NCI-H1092 (cell line): ENCODE measurements at regions not wholly inside any gene's neighbourhood (a gene's known extent, or its start where the extent isn't known, plus 50 kb on each side); places are given as distances from the start of the nearest gene placed in this dataset.

ENCODE experiments used
- DNase-seq: peaks from one replicate; lab custom pipeline; 2025; lab: John Stamatoyannopoulos, UW

DNA sequence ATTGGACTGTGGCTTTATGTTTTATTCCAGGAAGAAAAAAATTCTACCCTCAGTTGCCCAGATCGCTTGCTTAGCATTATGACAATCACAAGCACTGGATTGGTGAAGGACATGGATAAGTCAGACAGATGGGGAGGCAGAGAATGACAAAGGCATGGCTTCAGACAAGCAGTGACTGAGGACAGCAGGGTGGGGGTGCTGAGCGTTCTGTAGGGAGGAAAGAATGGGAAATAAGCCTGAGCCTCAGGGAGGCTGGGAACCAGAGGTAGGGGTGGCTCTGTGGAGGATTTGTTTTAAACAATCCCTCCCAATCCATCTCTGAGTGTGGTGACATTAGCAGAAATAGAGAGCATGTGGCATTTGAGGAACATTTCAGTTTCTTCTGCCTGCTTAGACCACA, 896.9 kb downstream of the CCSER2 start:
- no peak for DNase-seq

DNA sequence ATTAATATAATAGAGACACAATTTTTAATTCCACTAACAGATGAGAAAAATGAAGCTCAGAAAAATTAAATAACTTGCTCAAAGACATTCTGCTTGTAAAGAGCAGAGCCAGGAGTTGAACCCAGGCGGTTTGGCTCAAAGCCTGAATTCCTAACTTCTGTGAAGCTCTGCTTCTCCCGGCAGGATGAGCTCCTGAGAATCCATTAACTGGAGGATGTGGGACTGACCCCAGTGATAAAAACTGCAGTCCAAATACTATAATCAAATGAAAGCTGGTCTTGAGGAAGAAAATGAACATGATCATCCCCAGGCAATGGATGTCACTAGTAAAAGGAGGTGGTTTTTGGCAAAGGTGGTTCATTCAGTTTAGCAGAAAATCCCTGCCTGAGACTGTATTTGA, 898.2 kb downstream of the CCSER2 start:
- DNase-seq: no peak

DNA sequence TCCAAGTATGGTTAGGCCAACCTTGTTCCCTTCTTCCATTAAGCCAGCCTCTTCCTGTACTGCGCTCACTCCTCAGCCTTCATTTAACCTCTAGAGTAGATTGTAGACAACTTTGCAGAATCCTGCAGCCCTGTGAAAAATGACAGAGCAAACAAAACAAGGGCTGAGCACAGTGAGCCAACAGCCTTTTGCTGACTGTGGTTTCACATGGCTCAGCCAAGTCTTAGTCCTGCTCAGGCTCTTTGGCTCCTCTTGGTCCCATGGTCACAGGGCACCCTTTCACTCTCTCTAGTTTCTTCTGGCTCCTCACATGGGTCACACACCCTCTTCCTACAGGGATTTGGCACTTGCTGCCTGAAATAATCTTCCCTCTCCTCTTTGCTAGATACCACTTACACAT, 900.3 kb downstream of the CCSER2 start:
- DNase-seq: no peak

DNA sequence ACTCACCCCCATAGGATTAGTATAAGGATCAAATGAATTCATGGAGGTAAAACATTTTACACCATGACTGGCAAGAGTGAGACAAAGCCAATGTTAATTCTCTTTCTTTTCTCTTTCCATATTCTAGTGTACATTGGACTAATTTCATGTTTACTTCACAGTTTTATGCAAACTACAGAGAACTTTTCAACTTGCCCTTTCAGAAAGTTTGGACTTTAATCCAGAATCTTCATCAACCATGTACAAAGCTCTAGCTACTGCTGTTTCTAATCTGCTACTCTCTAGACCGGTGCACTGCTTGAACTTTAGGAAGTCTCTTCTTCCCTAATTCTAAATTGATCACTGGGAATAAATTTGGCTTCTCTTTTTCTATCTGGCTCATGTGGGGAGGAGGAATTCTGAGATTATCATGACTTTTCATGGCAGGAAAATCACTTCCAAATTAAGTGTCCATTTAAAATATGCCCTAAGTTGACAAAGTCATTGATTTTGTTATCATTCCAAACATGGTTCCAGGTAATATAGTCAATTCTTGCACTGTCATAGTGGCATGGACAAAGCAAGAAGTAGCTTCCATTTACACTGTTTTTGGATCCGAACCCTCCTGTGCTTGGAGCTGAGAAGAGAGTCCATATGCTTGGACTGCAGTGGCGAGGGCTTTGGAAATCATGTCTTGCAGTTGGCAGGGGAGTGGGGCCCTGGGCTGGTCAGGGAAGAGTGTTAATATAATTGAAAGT, 903.3 kb downstream of the CCSER2 start:
- DNase-seq: no peak

DNA sequence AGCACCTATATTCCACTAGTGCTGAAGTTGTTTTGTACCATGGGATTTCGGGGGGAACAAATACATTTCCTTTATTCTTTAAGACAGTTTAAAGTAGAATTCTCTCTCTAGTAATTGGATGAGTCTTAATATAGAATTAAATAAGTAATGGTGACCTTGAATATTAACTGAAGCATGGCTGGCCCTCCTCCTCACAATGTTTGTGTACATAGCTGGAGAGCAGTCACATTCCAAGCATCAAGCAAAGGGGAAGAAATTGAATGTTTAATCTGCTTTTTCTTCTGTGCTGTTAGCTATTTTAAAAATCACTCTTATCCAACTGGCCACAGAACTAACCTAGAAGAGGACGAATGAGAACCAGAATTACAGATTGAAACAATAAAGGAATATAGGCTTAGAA, 906.9 kb downstream of the CCSER2 start:
- no peak for DNase-seq

DNA sequence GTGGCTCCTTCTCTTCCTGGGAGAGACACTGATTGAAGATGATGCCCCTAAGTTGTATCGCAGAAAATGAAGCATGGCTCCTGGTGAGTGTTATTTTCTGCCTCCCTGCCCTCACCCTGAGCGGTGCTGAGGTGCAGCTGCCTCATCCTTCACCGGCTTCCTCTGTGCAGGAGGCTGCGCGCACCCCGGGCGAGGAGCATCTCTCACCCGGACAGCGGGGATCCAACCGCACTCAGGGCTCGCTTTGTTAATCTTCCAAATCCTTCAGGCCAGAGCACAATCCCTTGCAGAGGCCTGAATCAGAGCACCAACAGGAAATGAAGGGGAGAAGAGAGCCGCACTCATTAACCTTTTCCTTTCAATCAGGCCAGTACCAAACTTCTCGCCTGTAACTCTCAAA, 910.3 kb downstream of the CCSER2 start:
- DNase-seq: no peak

DNA sequence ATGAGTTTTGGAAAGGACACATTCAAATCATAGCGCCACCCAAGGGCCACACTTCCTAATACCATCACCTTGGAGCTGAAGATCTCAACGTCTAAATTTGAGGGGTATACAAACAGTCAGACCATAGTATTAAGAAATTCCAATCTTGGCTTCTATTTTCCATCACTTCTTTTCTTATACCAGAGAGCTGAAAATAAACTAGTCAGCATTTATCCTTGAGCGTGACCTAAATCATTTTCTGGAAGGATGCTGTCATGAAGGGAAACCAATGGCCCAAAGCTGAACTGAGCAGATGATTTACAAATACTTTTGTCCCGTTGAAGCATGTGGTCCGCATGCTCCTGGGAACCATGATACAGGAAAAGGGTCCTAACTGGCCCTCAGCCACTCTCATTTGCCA, 921.9 kb downstream of the CCSER2 start:
- no peak for DNase-seq

DNA sequence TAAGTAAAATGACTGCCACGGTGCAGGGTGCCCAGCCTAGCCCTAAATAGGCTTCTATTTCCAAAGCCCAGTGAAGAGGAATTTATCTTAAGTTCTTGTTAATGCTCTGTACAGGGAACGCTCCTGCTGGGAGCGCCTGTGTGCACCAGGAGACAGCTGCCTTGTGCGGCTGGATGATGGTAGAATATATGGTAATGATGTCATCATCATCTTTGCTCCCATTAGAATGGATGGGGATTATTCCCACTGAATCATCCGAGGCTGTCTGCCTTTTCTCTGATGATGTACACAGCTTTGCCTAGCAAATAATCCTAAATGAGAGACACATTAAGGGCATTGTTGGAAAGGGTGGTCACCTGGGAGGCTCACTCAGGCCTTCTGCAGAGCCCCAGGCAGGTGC, 928.1 kb downstream of the CCSER2 start:
- no peak for DNase-seq

DNA sequence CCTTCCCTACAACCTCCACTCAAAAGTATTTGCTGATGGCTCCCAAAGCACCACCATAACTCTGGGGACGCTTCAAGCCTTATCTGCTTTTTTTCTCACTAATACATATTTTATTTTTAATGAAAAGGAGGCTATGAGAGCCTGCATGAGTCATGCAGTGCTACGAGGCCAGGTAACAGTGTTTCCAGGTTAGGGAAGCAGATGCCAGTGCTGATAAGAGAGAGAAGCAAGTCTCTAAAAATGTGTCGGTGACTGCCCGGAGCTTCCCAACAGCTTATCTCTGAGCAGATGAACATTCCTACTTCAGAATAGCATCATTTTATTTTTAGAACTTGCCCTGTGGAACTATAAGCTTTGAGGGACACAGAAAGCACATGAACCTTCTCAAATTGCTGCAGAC, 931.5 kb downstream of the CCSER2 start:
- DNase-seq: no peak

DNA sequence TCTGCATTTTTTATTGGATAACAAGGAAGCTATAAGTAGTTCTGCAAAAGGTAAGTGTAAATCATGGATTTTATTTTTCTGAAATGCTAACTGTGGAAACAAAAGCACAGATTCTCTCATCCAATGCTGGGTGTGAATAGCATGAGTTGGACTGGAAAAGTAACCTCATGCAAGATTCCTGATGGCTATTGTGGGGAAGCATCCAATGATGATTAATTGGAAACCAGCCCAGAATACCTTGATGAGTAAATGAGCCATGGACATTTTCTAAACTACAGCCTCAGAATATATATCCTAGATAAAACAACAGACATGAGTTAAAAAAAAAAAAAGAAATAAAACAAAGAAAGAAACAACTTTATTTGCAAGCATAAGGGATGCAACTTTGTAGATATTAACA, 934.6 kb downstream of the CCSER2 start:
- no peak for DNase-seq

DNA sequence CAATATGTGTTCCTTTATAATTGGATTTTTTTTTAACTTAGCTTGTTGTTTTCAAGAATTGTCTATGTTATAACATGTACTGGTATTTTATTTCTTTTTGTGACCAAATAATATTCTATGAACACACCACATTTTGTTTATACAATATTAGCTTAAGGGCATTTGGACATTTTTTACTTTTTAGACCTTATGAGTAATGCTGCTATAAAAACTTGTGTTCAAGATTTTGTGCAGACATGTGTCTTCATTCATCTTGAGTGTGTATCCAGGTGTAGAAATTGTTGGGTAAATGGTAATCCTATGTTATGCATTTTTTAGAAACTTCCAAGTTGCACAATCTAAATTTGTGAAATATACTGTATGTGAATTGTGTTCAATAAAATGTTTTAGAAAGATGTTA, 936.7 kb downstream of the CCSER2 start:
- no peak for DNase-seq

DNA sequence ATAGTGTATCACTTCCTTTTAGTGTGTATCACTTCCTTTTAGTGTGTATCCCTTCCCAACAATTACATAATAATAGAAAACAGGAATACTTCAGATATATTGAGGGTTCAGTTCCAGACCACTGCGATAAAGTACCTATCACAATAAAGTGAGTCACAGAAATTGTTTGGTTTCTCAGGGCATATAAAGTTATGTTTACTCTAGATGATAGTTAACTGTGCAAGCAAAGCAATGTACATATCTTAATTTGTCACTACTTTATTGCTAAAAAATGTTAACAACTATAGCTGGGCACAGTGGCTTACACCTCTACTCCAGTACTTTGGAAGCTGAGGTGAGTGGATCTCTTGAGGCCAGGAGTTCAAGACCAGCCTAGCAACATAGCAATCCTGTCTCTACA, 938.4 kb downstream of the CCSER2 start:
- DNase-seq: no peak

DNA sequence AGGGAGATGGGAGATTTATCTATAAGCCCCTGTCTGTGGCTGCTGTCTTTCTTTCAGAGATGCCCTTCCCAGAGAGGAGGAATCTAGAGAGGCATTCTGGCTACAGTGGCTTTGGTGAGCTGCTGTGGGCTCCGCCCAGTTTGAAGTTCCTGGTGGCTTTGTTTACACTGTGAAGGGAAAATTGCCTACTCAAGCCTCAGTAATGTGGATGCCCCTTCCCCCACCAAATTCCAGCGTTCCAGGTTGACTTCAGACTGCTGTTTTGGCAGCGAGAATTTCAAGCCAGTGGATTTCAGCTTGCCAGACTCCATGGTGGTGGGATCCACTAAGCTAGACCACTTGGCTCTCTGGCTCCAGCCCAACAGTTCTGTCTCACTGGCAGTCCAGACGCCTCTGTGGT, 951.6 kb downstream of the CCSER2 start:
- DNase-seq: no peak

DNA sequence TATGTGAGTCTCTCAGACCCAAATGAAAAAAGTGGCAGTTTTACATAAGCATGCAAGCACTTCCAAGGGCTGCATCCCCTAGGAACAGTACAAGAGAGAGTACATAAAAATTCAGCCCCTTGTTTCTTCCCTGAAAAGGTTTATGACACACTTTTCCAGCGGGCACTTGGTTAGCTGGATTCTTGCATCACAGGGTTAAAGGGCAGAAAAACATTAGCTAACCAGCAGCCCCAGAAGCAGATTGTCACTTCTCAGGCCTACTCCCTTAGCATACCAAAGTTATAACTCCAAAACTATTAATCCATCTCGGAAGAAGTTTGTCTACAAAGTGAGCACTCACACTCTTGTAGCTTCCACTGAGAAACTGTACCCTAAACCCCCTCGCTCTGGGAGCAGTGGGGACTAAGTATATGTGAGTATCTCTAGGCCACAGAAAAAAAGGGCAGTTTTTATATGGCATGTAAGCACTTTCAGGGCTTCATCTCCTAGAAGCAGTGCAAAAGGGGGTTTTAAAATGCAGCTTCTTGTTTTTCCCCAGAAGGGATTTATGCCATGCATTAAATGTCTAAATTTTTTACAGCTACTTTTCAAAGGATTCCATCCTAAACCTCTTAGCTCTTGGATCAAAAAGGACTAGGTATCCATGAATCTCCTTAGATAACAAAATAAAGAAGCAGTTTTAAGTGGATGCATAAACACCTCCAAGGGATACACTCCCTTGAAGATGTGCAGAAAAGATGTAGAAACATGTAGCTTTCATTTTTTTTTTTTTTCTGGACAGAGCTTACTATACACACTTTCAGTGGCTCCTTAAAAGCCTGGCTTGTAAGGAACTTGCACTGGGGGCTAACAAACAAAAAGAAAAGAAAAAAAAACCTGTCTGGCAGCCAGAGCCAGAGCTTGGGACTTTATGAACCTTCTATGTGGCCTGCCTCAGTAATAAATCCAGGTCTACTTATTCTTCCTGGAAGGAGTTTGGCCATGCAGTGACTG, 956.7 kb downstream of the CCSER2 start:
- DNase-seq: no peak

DNA sequence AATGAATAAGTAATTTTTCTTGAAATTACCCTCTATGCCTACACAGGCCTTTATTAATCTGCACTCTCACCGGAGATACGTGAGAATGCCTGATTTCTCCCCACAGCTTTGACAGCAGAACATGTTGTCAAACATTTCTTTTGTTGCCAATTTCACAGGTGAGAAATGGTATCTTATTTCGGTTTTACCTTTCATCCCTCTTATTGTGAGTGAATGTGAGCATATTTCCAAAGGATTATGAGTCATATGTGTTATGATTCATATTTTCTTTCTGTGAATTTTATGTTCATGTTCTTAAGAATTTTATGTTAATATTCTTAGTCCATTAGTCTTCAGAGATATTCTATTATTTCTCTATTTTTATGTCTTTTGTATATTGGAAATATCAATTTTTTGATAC, 965.1 kb downstream of the CCSER2 start:
- DNase-seq: no peak

DNA sequence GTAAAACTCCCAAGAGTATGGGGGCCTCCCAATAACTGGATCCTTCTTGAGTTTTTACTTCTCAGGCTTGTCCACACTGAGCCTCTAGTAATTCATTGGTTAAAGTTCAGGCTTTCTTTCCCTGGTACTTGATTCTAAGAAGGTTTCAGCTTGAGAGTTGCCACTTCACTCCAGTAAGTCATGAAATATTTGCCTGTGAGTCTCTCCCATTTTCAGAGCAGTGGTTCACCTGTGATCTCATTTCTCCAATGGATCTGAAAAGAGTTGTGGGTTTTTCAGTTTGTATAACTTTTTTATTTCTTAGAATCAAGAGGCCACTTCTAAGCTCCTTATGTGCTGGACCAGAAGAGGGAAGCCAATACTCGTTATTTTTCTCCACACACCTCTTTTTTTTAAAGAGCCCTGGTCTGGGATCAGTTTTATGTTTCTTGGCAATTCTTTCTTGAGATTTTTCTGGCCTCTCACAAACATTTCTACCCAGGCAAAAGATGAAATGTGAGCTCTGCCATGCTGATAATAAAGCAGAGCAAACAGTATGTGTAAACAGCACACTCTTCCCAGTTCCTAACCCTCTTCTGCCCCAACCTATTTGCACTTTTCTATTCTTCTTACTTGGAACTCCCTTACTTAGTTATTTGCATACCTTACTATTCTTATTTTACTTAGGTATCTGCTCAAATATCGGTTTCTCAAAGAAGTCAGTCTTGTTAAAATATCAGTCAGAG, 983.4 kb downstream of the CCSER2 start:
- DNase-seq: no peak

DNA sequence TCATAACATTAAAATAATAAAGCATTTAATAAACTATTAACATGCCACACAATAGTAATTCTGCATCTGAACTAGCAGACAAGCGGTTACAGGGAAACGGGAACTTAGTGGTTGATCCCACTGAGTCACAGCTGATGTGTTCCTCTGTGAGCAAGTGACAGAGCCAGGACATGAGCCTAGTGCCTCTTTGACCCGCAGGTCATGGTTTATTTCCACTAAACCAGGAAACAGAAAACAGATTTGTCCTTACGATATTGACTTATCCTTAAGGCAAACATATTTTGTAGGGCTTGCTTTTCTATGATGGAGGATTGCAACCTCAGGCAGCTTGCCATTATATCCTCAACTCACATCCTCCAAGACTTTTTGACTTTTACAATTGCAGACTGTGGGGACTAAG, 987.3 kb downstream of the CCSER2 start:
- DNase-seq: no peak

DNA sequence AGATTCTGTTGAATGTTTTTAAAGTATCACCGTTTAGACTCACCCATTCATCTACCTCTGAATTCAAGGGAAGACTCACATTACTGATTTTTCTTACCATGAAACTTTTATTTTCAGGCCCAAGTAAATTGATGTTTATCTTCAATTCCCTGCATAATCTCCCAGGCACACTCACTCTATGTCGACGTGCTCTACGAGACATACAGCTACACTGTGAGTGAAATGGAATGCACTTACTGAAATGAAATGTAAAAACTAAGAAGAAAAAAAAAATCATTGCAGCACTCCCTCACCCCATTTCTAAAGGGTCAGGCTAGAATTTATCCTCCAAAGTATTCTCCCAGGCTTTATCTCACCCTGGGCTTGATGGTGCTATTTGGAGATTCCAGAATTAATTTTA, 987.9 kb downstream of the CCSER2 start:
- DNase-seq: no peak

DNA sequence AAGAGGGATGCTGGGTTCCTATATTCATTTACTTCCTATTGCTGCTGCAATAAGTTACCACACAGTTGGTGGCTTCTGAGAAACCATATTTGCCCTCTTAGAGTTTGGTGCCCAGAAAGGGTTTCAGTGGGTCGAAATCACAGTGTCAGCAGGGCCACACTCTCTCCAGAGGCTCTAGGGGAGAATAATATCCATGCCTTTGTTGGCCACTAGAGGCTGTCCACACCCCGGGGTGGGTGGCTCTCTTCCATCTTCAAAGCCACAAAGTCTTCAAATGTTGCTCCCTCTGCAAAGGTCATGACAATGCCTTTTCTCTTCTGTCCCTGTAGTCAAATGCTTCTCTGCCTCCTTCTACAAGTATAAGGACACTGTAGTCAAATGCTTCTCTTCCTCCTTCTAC, 989.4 kb downstream of the CCSER2 start:
- DNase-seq: no peak

DNA sequence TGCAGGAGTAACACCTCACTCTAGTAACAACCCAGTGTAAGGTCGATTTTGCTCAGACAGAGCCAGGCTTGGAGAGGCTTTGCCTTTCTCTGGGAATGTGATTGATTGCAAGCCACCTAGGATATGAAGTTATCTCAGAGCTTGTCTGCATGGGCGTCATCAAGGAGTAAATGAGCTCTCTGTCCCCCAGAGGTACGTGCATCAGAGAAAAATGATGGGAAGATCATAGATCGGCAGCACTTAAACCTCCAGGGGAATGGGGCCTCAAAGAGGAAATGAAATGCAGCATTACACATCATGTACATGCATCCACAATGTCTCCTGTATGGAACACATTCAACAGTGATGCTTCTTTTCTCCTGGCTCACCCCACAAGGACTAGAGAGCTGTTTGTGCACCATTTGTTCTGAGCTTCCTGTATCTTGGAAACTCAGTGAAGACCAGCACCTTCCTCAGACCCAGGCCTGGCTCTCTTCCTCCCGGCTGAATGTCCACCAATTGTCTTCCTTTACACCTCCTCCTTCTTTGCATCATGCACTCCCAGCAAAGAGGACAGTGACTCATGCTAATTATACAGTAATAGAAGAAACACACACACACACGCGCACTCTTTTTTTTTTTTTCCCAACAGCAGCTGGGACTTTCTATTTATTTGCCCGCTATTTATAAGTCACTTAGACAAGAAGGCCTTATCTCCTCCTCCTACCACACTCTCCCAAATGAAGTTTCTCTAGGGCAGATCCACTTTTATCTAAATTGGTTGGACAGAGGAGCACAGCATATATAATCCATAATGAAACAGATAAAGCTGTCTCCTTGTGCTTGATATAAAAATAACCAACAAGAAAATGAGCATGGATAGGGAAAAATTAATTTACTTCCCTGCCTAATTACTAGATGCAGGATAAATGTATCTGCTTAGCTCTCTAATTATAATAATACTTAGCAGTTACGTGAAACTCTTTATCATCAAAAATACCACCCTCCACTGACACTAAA, 990.7 kb downstream of the CCSER2 start:
- DNase-seq: no peak

DNA sequence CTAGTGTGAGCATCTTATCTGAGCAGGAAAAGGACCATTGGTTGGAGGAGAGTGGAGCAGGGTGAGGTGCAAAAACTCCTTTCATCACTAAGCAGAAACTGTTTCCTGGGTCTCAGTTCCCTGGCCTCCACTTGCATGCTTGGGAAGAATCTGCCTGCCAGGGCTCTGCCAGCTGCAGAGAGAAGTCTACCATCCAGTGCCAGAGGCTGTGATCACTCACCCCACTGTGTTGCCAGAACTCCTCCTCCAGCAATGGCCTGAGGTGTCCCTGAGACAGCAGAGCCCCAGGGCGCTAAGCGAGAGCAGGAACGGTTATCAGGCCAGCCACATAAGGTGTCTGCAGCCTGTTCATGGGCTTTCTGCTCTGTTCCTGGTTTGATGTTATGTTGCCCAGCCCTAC, 991.4 kb downstream of the CCSER2 start:
- DNase-seq: no peak
